Testis (tissue), 2 donors: ENCODE measurements at regions not wholly inside any gene's neighbourhood (a gene's known extent, or its start where the extent isn't known, plus 50 kb on each side); places are given as distances from the start of the nearest gene placed in this dataset.

Experiments used
- DNase-seq: peaks from one replicate; pipeline ENCODE4 v3.0.0-alpha.2; 2019
- H3K27ac ChIP-seq, 2 donors: fragments of 200-600 bp; sonication (generic); one replicate each; pipeline ENCODE4 v1.5.1; 2019
- H3K27me3 ChIP-seq: fragments of 200-600 bp; sonication (generic); one replicate; pipeline ENCODE4 v1.5.1; 2019
- H3K36me3 ChIP-seq: fragments of 200-600 bp; sonication (generic); one replicate; pipeline ENCODE4 v1.5.1; 2017; ENCODE audit warnings: low read depth; ENCODE audit errors: missing control alignments
- H3K4me1 ChIP-seq: fragments of 200-600 bp; sonication (generic); one replicate; pipeline ENCODE4 v1.5.1; 2019
- H3K4me3 ChIP-seq, 2 donors: fragments of 200-600 bp; sonication (generic); one replicate each; pipeline ENCODE4 v1.5.1; 2017 to 2019
- H3K9me3 ChIP-seq: fragments of 200-600 bp; sonication (generic); one replicate; pipeline ENCODE4 v1.5.1; 2017
- CTCF ChIP-seq, 3 experiments: fragments of 450-650 bp in 2 of 3; fragments of 200-600 bp in 1 of 3; sonication (generic) in 1 of 3; IDR thresholded peaks; one replicate each; pipeline ENCODE4 v1.5.1; 2016 to 2019; ENCODE audit warnings: antibody characterized with exemption in 3 of 3, mild to moderate bottlenecking in 2 of 3, moderate library complexity in 1 of 3
- POLR2A ChIP-seq: fragments of 450-650 bp; IDR thresholded peaks from one replicate; pipeline ENCODE4 v1.6.1; 2017; ENCODE audit warnings: antibody characterized with exemption, mild to moderate bottlenecking, moderate library complexity
- WGBS, 2 donors: methylation state at CpG; one replicate each; pipeline ENCODE4 v1.1.5; 2018; 5-methylcytosine and 5-hydroxymethylcytosine counted together
- intact Hi-C: fragments of 100-400 bp; cut with DNase I; formaldehyde crosslinking; loops from one replicate; pipeline ENCODE4 v1.15.1; 2023; ENCODE audit warnings: low total_unique reads

- intact Hi-C loops = no loop called here
- no peak overlapping the region for H3K27ac ChIP-seq
- no peaks in the 10 kb centered on the region for H3K36me3 ChIP-seq
- H3K4me1 ChIP-seq = peaks cover 4% of the 10 kb centered on the region
- WGBS, 2 donors = 71 to 74% methylated on average over 4 of the region's 4 CpGs
- H3K27me3 ChIP-seq = no peaks in the 10 kb centered on the region
- TF ChIP-seq CTCF (IDR thresholded peaks at IDR 0.05) = no peak
- TF ChIP-seq POLR2A = no peak
- DNase-seq = no peak
- no peaks in the 10 kb centered on the region for H3K9me3 ChIP-seq
- H3K4me3 ChIP-seq = no peak overlapping the region
Observed at GRCh38 chr5:98517560-98518366, 255.7 kb upstream of the RGMB start.

- Histone ChIP-seq H3K36me3 (no peaks in the 10 kb centered on the region), H3K4me3 (no peak overlapping the region), H3K27me3 (no peaks in the 10 kb centered on the region), H3K27ac (no peak overlapping the region), H3K9me3 (no peaks in the 10 kb centered on the region), H3K4me1 (no peaks in the 10 kb centered on the region)
- intact Hi-C loops = no loop called here
- no peak for DNase-seq
- WGBS, 2 donors = 28 to 48% methylated on average over 1 of the region's 1 CpG
- no peak for TF ChIP-seq CTCF (IDR thresholded peaks at IDR 0.05)
- no peak for TF ChIP-seq POLR2A
Observed at GRCh38 chr5:98518754-98519153, 254.7 kb upstream of the RGMB start.

- no peaks in the 10 kb centered on the region for H3K36me3 ChIP-seq
- intact Hi-C loops = no loop called here
- no peaks in the 10 kb centered on the region for H3K9me3 ChIP-seq
- no peak overlapping the region for H3K4me3 ChIP-seq
- no peak for DNase-seq
- WGBS, 2 donors = 91 to 93% methylated on average over 4 of the region's 4 CpGs
- TF ChIP-seq POLR2A = no peak
- TF ChIP-seq CTCF (IDR thresholded peaks at IDR 0.05) = no peak
- H3K27ac ChIP-seq = no peak overlapping the region
- no peaks in the 10 kb centered on the region for H3K27me3 ChIP-seq
- H3K4me1 ChIP-seq = no peaks in the 10 kb centered on the region
Observed at GRCh38 chr5:98519571-98519970, 253.9 kb upstream of the RGMB start.

- TF ChIP-seq CTCF (IDR thresholded peaks at IDR 0.05) (no peak), POLR2A (no peak)
- Histone ChIP-seq H3K9me3 (no peaks in the 10 kb centered on the region), H3K27ac (no peak overlapping the region), H3K36me3 (no peaks in the 10 kb centered on the region), H3K27me3 (no peaks in the 10 kb centered on the region), H3K4me3 (no peak overlapping the region), H3K4me1 (no peaks in the 10 kb centered on the region)
- 74 to 82% methylated on average over 3 of the region's 3 CpGs for WGBS, 2 donors
- intact Hi-C loops = no loop called here
- no peak for DNase-seq
Observed at GRCh38 chr5:98521821-98522220, 251.6 kb upstream of the RGMB start.

GRCh38 chr5:98524773-98525172 is 248.7 kb upstream of the RGMB start:
- DNase-seq = no peak
- Histone ChIP-seq H3K9me3 (no peaks in the 10 kb centered on the region), H3K27me3 (no peaks in the 10 kb centered on the region), H3K27ac (no peak overlapping the region), H3K36me3 (no peaks in the 10 kb centered on the region), H3K4me1 (no peaks in the 10 kb centered on the region), H3K4me3 (no peak overlapping the region)
- TF ChIP-seq POLR2A = no peak
- no peak for TF ChIP-seq CTCF (IDR thresholded peaks at IDR 0.05)
- intact Hi-C loops = no loop called here
